ENCODE measurements at regions not wholly inside any gene's neighbourhood (a gene's known extent, or its start where the extent isn't known, plus 50 kb on each side); places are given as distances from the start of the nearest gene placed in this dataset.
"Not testable (repeated sequence)": the region's sequence is repeated elsewhere in the genome, so short reads cannot be mapped to it uniquely, and the experiment has no call there.

- WGBS (ENCODE audit: insufficient coverage): no CpG with 5 or more reads among the region's 2 CpGs
- Histone ChIP-seq H3K27ac (ENCODE audit: insufficient read depth in 1 of 2, low read depth in 1 of 2, low read length in 2 of 2, poor library complexity in 1 of 2, severe bottlenecking in 2 of 2) (no peak overlapping the region), H3K36me3 (ENCODE audit: control insufficient read depth in 4 of 4, insufficient read depth in 4 of 4, low read length in 3 of 4) (no peaks in the 10 kb centered on the region), H3K4me1 (ENCODE audit: control extremely low read depth in 1 of 4, control insufficient read depth in 4 of 4, insufficient read depth in 4 of 4, low read length in 3 of 4) (no peaks in the 10 kb centered on the region), H3K27me3 (replicated peaks in 2 of 5; ENCODE audit: control insufficient read depth in 4 of 5, insufficient read depth in 5 of 5, low read length in 4 of 5) (no peaks in the 10 kb centered on the region), H3K9me3 (ENCODE audit: control extremely low read depth in 1 of 5, control insufficient read depth in 4 of 5, insufficient read depth in 2 of 5, low read depth in 1 of 5, low read length in 4 of 5) (no peaks in the 10 kb centered on the region), H3K4me3 (ENCODE audit: control insufficient read depth in 1 of 7, extremely low read depth in 1 of 7, insufficient read depth in 4 of 7, low read depth in 2 of 7, low read length in 6 of 7) (no peak overlapping the region)
- CTCF ChIA-PET: interaction anchor here (0.6 kb wide), 1 partner anchor 1951 kb away, joined by 5 read pairs; no protein-coding TSS in a partner anchor
- DNase-seq: no peak
- POLR2A ChIA-PET: no interaction called here
These were observed 1419.4 kb downstream of the FSCB start for GRCh38 chr14:43087666-43088065.

- DNase-seq: no peak
- no peak overlapping the region for H3K4me3 ChIP-seq (ENCODE audit: control insufficient read depth in 1 of 7, extremely low read depth in 1 of 7, insufficient read depth in 4 of 7, low read depth in 2 of 7, low read length in 6 of 7)
- no peaks in the 10 kb centered on the region for H3K9me3 ChIP-seq (ENCODE audit: control extremely low read depth in 1 of 5, control insufficient read depth in 4 of 5, insufficient read depth in 2 of 5, low read depth in 1 of 5, low read length in 4 of 5)
- 100% methylated on average over 1 of the region's 1 CpG for WGBS (ENCODE audit: insufficient coverage)
- no peaks in the 10 kb centered on the region for H3K27me3 ChIP-seq (replicated peaks in 2 of 5; ENCODE audit: control insufficient read depth in 4 of 5, insufficient read depth in 5 of 5, low read length in 4 of 5)
- H3K4me1 ChIP-seq (ENCODE audit: control extremely low read depth in 1 of 4, control insufficient read depth in 4 of 4, insufficient read depth in 4 of 4, low read length in 3 of 4): no peaks in the 10 kb centered on the region
- no peaks in the 10 kb centered on the region for H3K36me3 ChIP-seq (ENCODE audit: control insufficient read depth in 4 of 4, insufficient read depth in 4 of 4, low read length in 3 of 4)
- H3K27ac ChIP-seq (ENCODE audit: insufficient read depth in 1 of 2, low read depth in 1 of 2, low read length in 2 of 2, poor library complexity in 1 of 2, severe bottlenecking in 2 of 2): no peak overlapping the region
- CTCF ChIA-PET: no interaction called here
- POLR2A ChIA-PET: no interaction called here
These were observed 1421.3 kb downstream of the FSCB start for GRCh38 chr14:43085819-43086218.

GRCh38 chr14:43067372-43067771, 1439.7 kb downstream of the FSCB start:
- no CpG with 5 or more reads among the region's 3 CpGs for WGBS (ENCODE audit: insufficient coverage)
- H3K36me3 ChIP-seq (ENCODE audit: control insufficient read depth in 4 of 4, insufficient read depth in 4 of 4, low read length in 3 of 4); H3K27ac ChIP-seq (ENCODE audit: insufficient read depth in 1 of 2, low read depth in 1 of 2, low read length in 2 of 2, poor library complexity in 1 of 2, severe bottlenecking in 2 of 2); H3K27me3 ChIP-seq (replicated peaks in 2 of 5; ENCODE audit: control insufficient read depth in 4 of 5, insufficient read depth in 5 of 5, low read length in 4 of 5); DNase-seq; H3K4me3 ChIP-seq (ENCODE audit: control insufficient read depth in 1 of 7, extremely low read depth in 1 of 7, insufficient read depth in 4 of 7, low read depth in 2 of 7, low read length in 6 of 7); H3K9me3 ChIP-seq (ENCODE audit: control extremely low read depth in 1 of 5, control insufficient read depth in 4 of 5, insufficient read depth in 2 of 5, low read depth in 1 of 5, low read length in 4 of 5); CTCF ChIA-PET; POLR2A ChIA-PET; H3K4me1 ChIP-seq (ENCODE audit: control extremely low read depth in 1 of 4, control insufficient read depth in 4 of 4, insufficient read depth in 4 of 4, low read length in 3 of 4): not testable (repeated sequence)

- CTCF ChIA-PET: no interaction called here
- no CpG with 5 or more reads among the region's 1 CpG for WGBS (ENCODE audit: insufficient coverage)
- no peaks in the 10 kb centered on the region for H3K9me3 ChIP-seq (ENCODE audit: control extremely low read depth in 1 of 5, control insufficient read depth in 4 of 5, insufficient read depth in 2 of 5, low read depth in 1 of 5, low read length in 4 of 5)
- POLR2A ChIA-PET: no interaction called here
- no peak overlapping the region for H3K4me3 ChIP-seq (ENCODE audit: control insufficient read depth in 1 of 7, extremely low read depth in 1 of 7, insufficient read depth in 4 of 7, low read depth in 2 of 7, low read length in 6 of 7)
- DNase-seq: no peak
- no peaks in the 10 kb centered on the region for H3K36me3 ChIP-seq (ENCODE audit: control insufficient read depth in 4 of 4, insufficient read depth in 4 of 4, low read length in 3 of 4)
- no peak overlapping the region for H3K27ac ChIP-seq (ENCODE audit: insufficient read depth in 1 of 2, low read depth in 1 of 2, low read length in 2 of 2, poor library complexity in 1 of 2, severe bottlenecking in 2 of 2)
- H3K27me3 ChIP-seq (replicated peaks in 2 of 5; ENCODE audit: control insufficient read depth in 4 of 5, insufficient read depth in 5 of 5, low read length in 4 of 5): no peaks in the 10 kb centered on the region
- no peaks in the 10 kb centered on the region for H3K4me1 ChIP-seq (ENCODE audit: control extremely low read depth in 1 of 4, control insufficient read depth in 4 of 4, insufficient read depth in 4 of 4, low read length in 3 of 4)
These were observed 1449.4 kb downstream of the LRFN5 start for GRCh38 chr14:43056106-43056505.

- POLR2A ChIA-PET: no interaction called here
- H3K4me1 ChIP-seq (ENCODE audit: control extremely low read depth in 1 of 4, control insufficient read depth in 4 of 4, insufficient read depth in 4 of 4, low read length in 3 of 4): no peaks in the 10 kb centered on the region
- H3K36me3 ChIP-seq (ENCODE audit: control insufficient read depth in 4 of 4, insufficient read depth in 4 of 4, low read length in 3 of 4): no peaks in the 10 kb centered on the region
- no peak for DNase-seq
- H3K27me3 ChIP-seq (replicated peaks in 2 of 5; ENCODE audit: control insufficient read depth in 4 of 5, insufficient read depth in 5 of 5, low read length in 4 of 5): no peaks in the 10 kb centered on the region
- 80% methylated on average over 1 of the region's 1 CpG for WGBS (ENCODE audit: insufficient coverage)
- CTCF ChIA-PET: interaction anchor here (1.5 kb wide), 1 partner anchor 14 kb away, joined by 3 read pairs; no protein-coding TSS in a partner anchor
- no peak overlapping the region for H3K27ac ChIP-seq (ENCODE audit: insufficient read depth in 1 of 2, low read depth in 1 of 2, low read length in 2 of 2, poor library complexity in 1 of 2, severe bottlenecking in 2 of 2)
- no peak overlapping the region for H3K4me3 ChIP-seq (ENCODE audit: control insufficient read depth in 1 of 7, extremely low read depth in 1 of 7, insufficient read depth in 4 of 7, low read depth in 2 of 7, low read length in 6 of 7)
- H3K9me3 ChIP-seq (ENCODE audit: control extremely low read depth in 1 of 5, control insufficient read depth in 4 of 5, insufficient read depth in 2 of 5, low read depth in 1 of 5, low read length in 4 of 5): no peaks in the 10 kb centered on the region
These were observed 1446.2 kb downstream of the LRFN5 start for GRCh38 chr14:43052897-43053296.

GRCh38 chr14:43043850-43044249, 1437.2 kb downstream of the LRFN5 start:
- no peak overlapping the region for H3K27ac ChIP-seq (ENCODE audit: insufficient read depth in 1 of 2, low read depth in 1 of 2, low read length in 2 of 2, poor library complexity in 1 of 2, severe bottlenecking in 2 of 2)
- POLR2A ChIA-PET: no interaction called here
- H3K27me3 ChIP-seq (replicated peaks in 2 of 5; ENCODE audit: control insufficient read depth in 4 of 5, insufficient read depth in 5 of 5, low read length in 4 of 5): no peaks in the 10 kb centered on the region
- peaks cover 0 to 11% (median 1%) of the 10 kb centered on the region in 4 experiments for H3K4me1 ChIP-seq (ENCODE audit: control extremely low read depth in 1 of 4, control insufficient read depth in 4 of 4, insufficient read depth in 4 of 4, low read length in 3 of 4)
- no peak overlapping the region for H3K4me3 ChIP-seq (ENCODE audit: control insufficient read depth in 1 of 7, extremely low read depth in 1 of 7, insufficient read depth in 4 of 7, low read depth in 2 of 7, low read length in 6 of 7)
- CTCF ChIA-PET: no interaction called here
- DNase-seq: no peak
- no peaks in the 10 kb centered on the region for H3K9me3 ChIP-seq (ENCODE audit: control extremely low read depth in 1 of 5, control insufficient read depth in 4 of 5, insufficient read depth in 2 of 5, low read depth in 1 of 5, low read length in 4 of 5)
- H3K36me3 ChIP-seq (ENCODE audit: control insufficient read depth in 4 of 4, insufficient read depth in 4 of 4, low read length in 3 of 4): no peaks in the 10 kb centered on the region

GRCh38 chr14:43042408-43042807, 1435.7 kb downstream of the LRFN5 start:
- Histone ChIP-seq H3K4me3 (ENCODE audit: control insufficient read depth in 1 of 7, extremely low read depth in 1 of 7, insufficient read depth in 4 of 7, low read depth in 2 of 7, low read length in 6 of 7) (peak overlapping the region in 1 of 7 experiments; percentile 30), H3K27me3 (replicated peaks in 2 of 5; ENCODE audit: control insufficient read depth in 4 of 5, insufficient read depth in 5 of 5, low read length in 4 of 5) (no peaks in the 10 kb centered on the region), H3K4me1 (ENCODE audit: control extremely low read depth in 1 of 4, control insufficient read depth in 4 of 4, insufficient read depth in 4 of 4, low read length in 3 of 4) (peaks cover 0 to 11% (median 1%) of the 10 kb centered on the region in 4 experiments), H3K9me3 (ENCODE audit: control extremely low read depth in 1 of 5, control insufficient read depth in 4 of 5, insufficient read depth in 2 of 5, low read depth in 1 of 5, low read length in 4 of 5) (no peaks in the 10 kb centered on the region), H3K36me3 (ENCODE audit: control insufficient read depth in 4 of 4, insufficient read depth in 4 of 4, low read length in 3 of 4) (no peaks in the 10 kb centered on the region), H3K27ac (ENCODE audit: insufficient read depth in 1 of 2, low read depth in 1 of 2, low read length in 2 of 2, poor library complexity in 1 of 2, severe bottlenecking in 2 of 2) (no peak overlapping the region)
- ChIA-PET POLR2A (no interaction called here), CTCF (no interaction called here)
- DNase-seq: peak in 2 of 3 donors; percentile 10 to 32
- WGBS (ENCODE audit: insufficient coverage): 0% methylated on average over 1 of the region's 2 CpGs

Measured in common myeloid progenitor, CD34-positive (primary cell).